ENCODE measurements at regions not wholly inside any gene's neighbourhood (a gene's known extent, or its start where the extent isn't known, plus 50 kb on each side); places are given as distances from the start of the nearest gene placed in this dataset.

- TF ChIP-seq, protein P1, sequence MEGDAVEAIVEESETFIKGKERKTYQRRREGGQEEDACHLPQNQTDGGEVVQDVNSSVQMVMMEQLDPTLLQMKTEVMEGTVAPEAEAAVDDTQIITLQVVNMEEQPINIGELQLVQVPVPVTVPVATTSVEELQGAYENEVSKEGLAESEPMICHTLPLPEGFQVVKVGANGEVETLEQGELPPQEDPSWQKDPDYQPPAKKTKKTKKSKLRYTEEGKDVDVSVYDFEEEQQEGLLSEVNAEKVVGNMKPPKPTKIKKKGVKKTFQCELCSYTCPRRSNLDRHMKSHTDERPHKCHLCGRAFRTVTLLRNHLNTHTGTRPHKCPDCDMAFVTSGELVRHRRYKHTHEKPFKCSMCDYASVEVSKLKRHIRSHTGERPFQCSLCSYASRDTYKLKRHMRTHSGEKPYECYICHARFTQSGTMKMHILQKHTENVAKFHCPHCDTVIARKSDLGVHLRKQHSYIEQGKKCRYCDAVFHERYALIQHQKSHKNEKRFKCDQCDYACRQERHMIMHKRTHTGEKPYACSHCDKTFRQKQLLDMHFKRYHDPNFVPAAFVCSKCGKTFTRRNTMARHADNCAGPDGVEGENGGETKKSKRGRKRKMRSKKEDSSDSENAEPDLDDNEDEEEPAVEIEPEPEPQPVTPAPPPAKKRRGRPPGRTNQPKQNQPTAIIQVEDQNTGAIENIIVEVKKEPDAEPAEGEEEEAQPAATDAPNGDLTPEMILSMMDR (IDR thresholded peaks at IDR 0.05; ENCODE audit: low read depth, low read length) = no peak
- no peaks in the 10 kb centered on the region for H3K36me3 ChIP-seq
- peaks cover 2% of the 10 kb centered on the region for H3K9me3 ChIP-seq (ENCODE audit: severe bottlenecking)
- DNase-seq = no peak
- H3K27ac ChIP-seq = no peak overlapping the region
- no peak overlapping the region for H3K4me3 ChIP-seq (ENCODE audit: low read depth, low read length)
- no peaks in the 10 kb centered on the region for H3K27me3 ChIP-seq (ENCODE audit: insufficient read depth, low read depth, severe bottlenecking)
These were observed 95.3 kb upstream of the SPATA13 start for GRCh38 chr13:24065176-24065575.

GRCh38 chr13:24066405-24067295 is 93.9 kb upstream of the SPATA13 start:
- Histone ChIP-seq H3K27me3 (ENCODE audit: insufficient read depth, low read depth, severe bottlenecking) (no peaks in the 10 kb centered on the region), H3K9me3 (ENCODE audit: severe bottlenecking) (no peaks in the 10 kb centered on the region), H3K4me3 (ENCODE audit: low read depth, low read length) (no peak overlapping the region), H3K36me3 (no peaks in the 10 kb centered on the region), H3K27ac (no peak overlapping the region)
- no peak for DNase-seq
- TF ChIP-seq, protein P1 (IDR thresholded peaks at IDR 0.05; ENCODE audit: low read depth, low read length) = no peak

- Histone ChIP-seq H3K27ac (no peak overlapping the region), H3K9me3 (ENCODE audit: severe bottlenecking) (no peaks in the 10 kb centered on the region), H3K4me3 (ENCODE audit: low read depth, low read length) (no peak overlapping the region), H3K36me3 (no peaks in the 10 kb centered on the region), H3K27me3 (ENCODE audit: insufficient read depth, low read depth, severe bottlenecking) (no peaks in the 10 kb centered on the region)
- TF ChIP-seq, protein P1 (IDR thresholded peaks at IDR 0.05; ENCODE audit: low read depth, low read length) = no peak
- no peak for DNase-seq
These were observed 92.0 kb upstream of the SPATA13 start for GRCh38 chr13:24068472-24068871.

DNA sequence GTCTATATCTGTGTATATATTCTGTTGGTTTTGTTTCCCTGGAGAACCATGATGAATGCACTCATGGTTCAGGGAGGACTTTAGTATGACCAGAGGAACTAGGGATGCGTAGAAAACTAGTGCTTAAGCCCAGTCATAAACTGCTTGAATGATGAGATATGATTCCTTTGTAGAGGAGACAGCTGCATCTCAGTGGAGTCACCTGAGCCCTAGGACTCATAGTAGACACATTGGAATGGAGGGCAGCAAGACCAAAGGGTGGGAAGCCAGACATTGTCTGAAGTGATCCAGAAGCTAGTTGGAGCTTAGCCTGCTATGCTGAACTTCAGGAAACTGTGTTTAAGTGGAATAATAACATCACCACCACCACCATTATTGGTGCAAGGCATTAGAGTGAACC is 89.5 kb upstream of the SPATA13 start:
- Histone ChIP-seq H3K27me3 (ENCODE audit: insufficient read depth, low read depth, severe bottlenecking) (no peaks in the 10 kb centered on the region), H3K4me3 (ENCODE audit: low read depth, low read length) (no peak overlapping the region), H3K36me3 (no peaks in the 10 kb centered on the region), H3K27ac (no peak overlapping the region), H3K9me3 (ENCODE audit: severe bottlenecking) (no peaks in the 10 kb centered on the region)
- DNase-seq = no peak
- TF ChIP-seq, protein P1 (IDR thresholded peaks at IDR 0.05; ENCODE audit: low read depth, low read length) = no peak

GRCh38 chr13:24071423-24072075 is 89.0 kb upstream of the SPATA13 start:
- Histone ChIP-seq H3K27me3 (ENCODE audit: insufficient read depth, low read depth, severe bottlenecking) (no peaks in the 10 kb centered on the region), H3K36me3 (no peaks in the 10 kb centered on the region), H3K27ac (no peak overlapping the region), H3K9me3 (ENCODE audit: severe bottlenecking) (no peaks in the 10 kb centered on the region), H3K4me3 (ENCODE audit: low read depth, low read length) (no peak overlapping the region)
- no peak for DNase-seq
- TF ChIP-seq, protein P1 (IDR thresholded peaks at IDR 0.05; ENCODE audit: low read depth, low read length) = no peak
